HG03558 (cell line): ENCODE measurements at regions not wholly inside any gene's neighbourhood (a gene's known extent, or its start where the extent isn't known, plus 50 kb on each side); places are given as distances from the start of the nearest gene placed in this dataset.
"Not testable (repeated sequence)": the region's sequence is repeated elsewhere in the genome, so short reads cannot be mapped to it uniquely, and the experiment has no call there.

ENCODE experiments used
- ATAC-seq: cut with Tn5 transposase; IDR thresholded peaks from one replicate; pipeline ENCODE4 v1.9.1; 2021; ENCODE audit warnings: moderate number of reproducible peaks; ENCODE audit not compliant: unreplicated experiment; ENCODE audit errors: extremely low read depth

DNA sequence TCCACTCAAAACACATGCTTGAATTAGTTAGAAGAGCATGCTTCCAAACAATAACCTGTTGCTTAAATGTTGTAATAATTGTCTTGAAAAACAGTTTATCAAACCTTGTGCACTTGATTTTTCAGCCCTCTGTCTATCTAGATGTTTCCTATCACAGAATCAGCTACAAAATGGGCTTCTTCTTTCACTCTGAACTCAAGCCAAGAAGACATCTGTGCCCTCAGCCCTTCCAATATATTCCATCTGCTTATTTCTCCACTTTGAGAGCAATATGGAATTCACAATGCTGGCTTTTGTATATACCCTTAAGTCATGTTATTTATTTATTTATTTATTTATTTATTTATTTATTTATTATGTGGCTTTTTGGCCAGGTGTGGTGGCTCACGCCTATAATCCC, 234.2 kb downstream of the TOX3 start:
- ATAC-seq = no peak

- ATAC-seq = no peak
These were observed 237.2 kb downstream of the TOX3 start for GRCh38 chr16:52309446-52310416.

GRCh38 chr16:52308051-52308450, 238.9 kb downstream of the TOX3 start:
- ATAC-seq = no peak

GRCh38 chr16:52301026-52301425, 245.9 kb downstream of the TOX3 start:
- ATAC-seq = no peak

GRCh38 chr16:52298769-52299168, 248.2 kb downstream of the TOX3 start:
- ATAC-seq = no peak

DNA sequence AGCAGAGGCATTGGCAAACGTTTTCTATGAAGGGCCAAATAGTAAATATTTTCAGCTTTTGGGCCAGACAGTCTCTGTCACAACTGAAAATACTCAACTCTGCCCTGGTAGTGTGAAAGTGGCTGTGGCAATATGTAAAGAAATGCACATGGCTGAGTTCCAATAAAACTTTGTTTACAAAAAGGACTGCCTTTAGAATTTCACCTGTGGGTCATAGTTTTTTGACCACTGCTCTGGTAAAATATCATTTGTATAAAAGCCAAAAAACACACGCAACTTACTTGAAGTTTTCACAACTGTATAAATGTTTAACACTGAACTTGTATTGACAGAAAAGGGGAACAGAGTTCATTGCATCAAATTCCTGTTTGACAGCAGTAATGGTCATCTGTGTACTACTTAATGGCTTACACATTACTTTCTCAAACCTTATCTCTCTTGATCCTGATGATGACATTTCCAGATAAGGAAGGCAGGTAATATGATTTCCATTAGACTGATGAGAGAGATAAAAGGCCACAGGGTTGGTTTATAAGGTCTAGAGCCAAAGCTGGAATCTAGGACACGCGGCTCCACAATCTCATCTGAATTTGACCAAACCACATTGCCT, 250.1 kb downstream of the TOX3 start:
- ATAC-seq = not testable (repeated sequence)

DNA sequence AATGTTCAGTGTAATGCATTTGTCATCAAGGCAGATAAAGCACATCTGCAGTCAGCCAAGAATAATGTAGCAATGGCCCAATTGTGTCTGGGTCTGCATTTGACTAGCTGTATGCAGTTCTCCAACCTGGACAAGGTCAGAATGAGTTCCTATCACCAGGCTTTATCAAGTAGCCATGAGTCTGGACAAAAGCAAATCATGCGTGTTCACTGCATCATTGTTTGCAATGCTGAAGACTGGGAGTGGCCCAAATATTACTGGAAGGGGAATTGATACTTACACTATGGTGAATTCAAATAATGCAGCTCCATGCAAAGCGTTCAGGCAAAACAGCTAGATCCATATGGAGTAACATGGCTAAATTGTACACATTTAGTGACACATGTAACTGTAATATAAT, 250.9 kb downstream of the TOX3 start:
- no peak for ATAC-seq

- no peak for ATAC-seq
These were observed 252.3 kb downstream of the TOX3 start for GRCh38 chr16:52294660-52295059.

DNA sequence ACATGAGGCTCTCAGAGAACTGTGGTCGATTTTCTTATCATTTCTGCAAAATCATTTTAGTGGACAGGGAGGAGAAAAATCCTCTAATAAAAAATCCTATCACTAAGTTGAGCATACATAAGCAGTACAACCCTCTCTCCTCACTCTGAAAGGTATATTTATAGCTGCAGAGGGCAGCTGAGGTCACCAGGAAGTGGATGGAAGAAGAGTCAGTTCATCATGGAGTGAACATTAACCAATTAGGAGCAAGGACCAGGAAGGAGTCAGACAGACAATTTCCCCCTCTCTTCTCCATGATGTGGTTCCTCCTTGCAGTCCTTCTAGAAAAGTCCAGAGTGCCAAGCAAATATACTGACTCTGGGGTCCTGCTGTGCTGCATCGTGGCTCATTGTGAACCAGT, 253.7 kb downstream of the TOX3 start:
- no peak for ATAC-seq

DNA sequence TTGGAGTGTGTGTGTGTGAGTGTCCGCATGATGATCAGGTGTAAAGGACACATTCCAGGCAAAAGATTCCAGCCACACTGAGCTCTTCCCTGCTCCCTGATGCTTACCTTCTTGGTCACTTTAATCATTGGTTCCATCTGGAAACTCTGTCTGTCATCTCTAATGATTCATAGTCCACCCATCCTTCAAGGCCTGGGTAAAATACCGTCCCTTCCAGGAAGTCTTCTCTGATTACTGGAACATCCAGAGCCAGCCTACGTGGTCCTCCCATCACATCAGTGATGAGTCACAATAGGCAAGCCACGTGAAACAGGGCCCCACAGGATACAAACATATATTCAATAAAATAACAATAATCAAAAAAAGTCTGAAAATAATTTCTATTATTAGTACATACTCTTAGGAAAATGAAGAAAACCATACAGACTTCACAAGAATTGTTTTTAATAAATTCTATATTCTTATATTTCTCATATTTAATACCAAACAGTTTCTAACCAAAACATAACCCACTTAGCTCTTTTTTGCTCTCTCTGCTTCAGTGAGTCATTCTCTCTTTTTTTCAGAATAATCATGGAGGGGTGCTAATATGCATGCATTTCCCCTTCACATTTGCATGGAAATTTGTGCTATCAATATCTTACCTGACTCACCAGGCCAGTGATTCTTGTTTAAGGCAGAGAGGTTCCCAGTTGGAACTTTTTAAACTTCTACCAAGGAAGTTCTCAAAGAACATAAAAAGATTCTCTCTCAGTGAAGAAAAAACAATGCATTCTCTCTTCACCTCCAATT, 263.2 kb downstream of the TOX3 start:
- ATAC-seq = no peak

DNA sequence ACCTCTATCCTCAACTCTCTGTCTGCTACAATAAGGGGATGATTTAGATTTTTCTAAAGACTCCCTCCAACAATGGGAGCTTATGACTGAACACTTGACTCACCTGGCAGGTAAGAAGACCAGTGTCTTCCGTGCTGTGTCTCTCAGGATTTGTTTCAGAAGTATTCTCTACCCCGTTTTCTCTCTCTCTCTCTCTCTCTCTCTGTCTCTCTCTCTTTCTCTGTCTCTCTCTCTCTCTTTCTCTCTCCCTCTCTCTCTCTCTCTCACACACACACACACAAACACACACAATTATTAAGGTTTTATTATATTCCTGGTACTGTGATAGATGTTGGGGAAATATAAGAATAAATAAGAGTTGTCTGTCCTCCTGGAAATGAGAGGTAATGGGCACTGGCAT, 263.9 kb downstream of the TOX3 start:
- no peak for ATAC-seq

DNA sequence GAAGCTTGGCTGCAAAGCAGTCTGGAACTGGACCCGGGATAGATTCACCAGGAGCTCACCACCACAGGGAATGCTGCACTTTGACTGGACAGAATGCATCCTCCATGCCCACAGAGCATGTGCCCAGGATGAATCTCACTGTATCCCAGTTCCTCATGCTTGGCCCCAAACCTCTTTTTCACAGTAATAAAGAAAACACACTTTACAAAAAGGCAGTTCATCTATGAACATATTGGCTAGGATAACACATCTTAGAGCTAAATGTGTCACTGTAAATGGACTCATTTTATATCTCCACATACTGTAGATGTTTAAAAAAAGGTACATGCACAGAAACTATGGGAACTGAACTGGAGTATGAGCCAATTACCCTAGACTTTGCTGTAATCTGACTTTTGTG, 266.9 kb downstream of the TOX3 start:
- ATAC-seq = no peak

- no peak for ATAC-seq
These were observed 275.7 kb downstream of the TOX3 start for GRCh38 chr16:52271088-52271750.

DNA sequence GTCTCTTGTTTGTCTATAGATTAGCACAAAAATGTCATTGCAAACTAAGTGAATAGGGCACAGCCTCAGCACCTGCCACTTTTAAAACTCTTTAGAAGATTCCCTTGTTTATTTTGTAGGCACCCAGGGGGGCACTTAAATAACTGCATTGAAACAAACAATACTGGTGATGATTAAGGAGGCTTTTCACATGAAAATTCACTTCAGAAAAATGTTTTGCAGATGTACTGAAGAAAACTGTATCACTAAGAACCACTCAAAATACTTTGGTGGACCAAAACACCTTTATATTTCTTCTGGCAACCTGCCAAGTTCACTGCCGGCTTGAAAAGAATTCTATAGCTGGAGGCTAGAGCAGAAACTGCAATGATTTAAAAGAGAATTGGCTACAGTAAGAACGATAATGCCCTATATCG, 281.5 kb downstream of the TOX3 start:
- ATAC-seq = no peak

DNA sequence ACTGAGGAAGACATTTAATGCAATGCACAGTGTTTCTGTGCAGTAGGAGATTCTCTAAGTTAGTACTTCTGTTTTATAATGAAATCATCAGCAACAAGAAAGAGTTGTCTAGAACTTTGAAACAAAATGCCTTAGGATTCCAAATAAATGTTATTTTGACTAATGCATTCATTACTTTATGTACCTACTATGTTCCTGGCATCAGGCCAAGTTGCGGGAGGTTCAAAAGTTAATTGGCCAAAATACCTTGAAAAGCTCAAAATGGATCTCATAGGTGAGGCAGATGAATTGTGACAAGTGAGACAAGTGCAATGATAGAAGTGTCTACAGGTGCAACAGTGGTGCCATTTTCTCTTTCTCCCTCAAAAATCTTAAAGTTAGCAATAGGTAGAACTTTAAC, 289.4 kb downstream of the TOX3 start:
- no peak for ATAC-seq

DNA sequence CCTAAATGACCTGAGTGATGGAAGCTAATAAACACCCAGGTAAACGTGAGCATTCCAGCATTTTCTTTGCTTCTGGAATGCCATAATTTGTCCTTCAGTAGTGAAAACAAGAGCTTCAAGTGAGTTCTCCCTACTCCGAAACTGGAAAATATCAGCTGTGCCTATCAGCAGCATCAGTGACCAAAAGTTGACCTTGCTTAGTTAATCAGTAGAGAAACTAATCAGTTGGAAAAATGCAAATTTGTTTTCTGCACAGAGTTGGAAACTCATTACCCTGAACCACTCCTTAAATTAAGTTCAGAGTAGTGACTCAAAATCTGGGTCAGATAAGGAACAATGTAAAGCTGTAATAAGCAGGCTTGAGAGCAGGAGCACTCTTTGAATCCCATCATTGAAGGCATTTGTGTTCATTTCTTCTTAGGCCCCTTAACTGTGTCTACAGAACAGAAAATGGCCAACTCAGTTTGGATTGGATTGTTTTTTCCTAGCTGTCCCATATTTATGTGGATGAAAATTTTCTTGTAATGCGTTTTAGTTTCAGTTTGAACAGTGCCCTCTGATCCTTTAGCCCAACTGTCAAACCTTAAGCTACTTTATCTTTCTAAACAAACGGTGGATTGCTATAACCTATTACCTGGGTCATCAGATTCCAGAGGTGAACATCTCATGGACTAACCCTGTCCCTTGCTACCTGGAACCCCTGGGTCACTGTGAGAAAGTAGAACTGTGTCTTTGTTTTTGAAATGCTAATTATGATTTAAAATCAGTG, 290.4 kb downstream of the TOX3 start:
- ATAC-seq = no peak

GRCh38 chr16:52254746-52255145, 292.2 kb downstream of the TOX3 start:
- ATAC-seq = no peak

GRCh38 chr16:52252680-52253079, 294.3 kb downstream of the TOX3 start:
- ATAC-seq = no peak

DNA sequence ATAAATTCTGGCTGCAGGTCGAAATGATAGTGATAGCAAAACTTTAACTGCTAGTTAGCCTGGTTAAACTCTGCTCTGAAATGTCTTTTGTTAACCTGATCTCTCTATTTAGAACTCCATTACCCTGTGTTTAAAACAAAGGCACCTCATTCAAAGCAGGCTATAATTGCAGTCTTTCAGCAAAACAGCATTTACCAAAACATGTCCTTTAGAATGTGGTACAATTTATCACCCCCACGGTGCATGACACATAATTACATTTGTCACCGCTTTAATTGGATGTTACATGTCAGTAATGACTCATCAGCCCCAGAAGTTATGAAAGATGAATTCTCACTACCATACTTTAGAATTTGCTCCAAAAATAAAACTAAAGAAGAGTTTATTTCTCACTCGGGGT, 295.4 kb downstream of the TOX3 start:
- no peak for ATAC-seq

- ATAC-seq = no peak
These were observed 299.2 kb downstream of the TOX3 start for GRCh38 chr16:52247737-52248136.
